Uterus (tissue), 3 donors: ENCODE measurements at regions not wholly inside any gene's neighbourhood (a gene's known extent, or its start where the extent isn't known, plus 50 kb on each side); places are given as distances from the start of the nearest gene placed in this dataset. TPM values are rescaled to one million over a fixed set of nuclear protein-coding genes. Genes with fewer than 3 reads are reported as not detected.

Source experiments
- DNase-seq, 2 donors: peaks; one replicate each; pipeline ENCODE4 v3.0.0-alpha.2; 2019 to 2020
- H3K27ac ChIP-seq, 2 donors: fragments of 200-600 bp; sonication (generic); 1 replicate in 1 of 2; 2 replicates in 1 of 2; pipeline ENCODE4 v1.5.1; 2016 to 2018
- H3K27me3 ChIP-seq, 2 donors: fragments of 200-600 bp; sonication (generic); one replicate each; pipeline ENCODE4 v1.5.1; 2018 to 2019; ENCODE audit warnings: control low read depth in 1 of 2
- H3K36me3 ChIP-seq, 2 donors: fragments of 200-600 bp; sonication (generic); one replicate each; pipeline ENCODE4 v1.5.1; 2019; ENCODE audit warnings: control low read depth in 1 of 2
- H3K4me1 ChIP-seq, 2 donors: fragments of 200-600 bp; sonication (generic); one replicate each; pipeline ENCODE4 v1.5.1; 2018 to 2019; ENCODE audit warnings: control low read depth in 1 of 2
- H3K4me3 ChIP-seq, 2 donors: fragments of 200-600 bp; sonication (generic); 1 replicate in 1 of 2; 2 replicates in 1 of 2; pipeline ENCODE4 v1.5.1; 2018 to 2019; ENCODE audit warnings: mild to moderate bottlenecking in 1 of 2
- H3K9me3 ChIP-seq, 2 donors: fragments of 200-600 bp; sonication (generic); one replicate each; pipeline ENCODE4 v1.5.1; 2019; ENCODE audit warnings: control low read depth in 1 of 2
- POLR2A ChIP-seq, 2 donors: fragments of 450-650 bp; IDR thresholded peaks; one replicate each; pipeline ENCODE4 v1.6.1; 2016; ENCODE audit warnings: antibody characterized with exemption in 2 of 2, mild to moderate bottlenecking in 1 of 2, moderate library complexity in 1 of 2
- intact Hi-C: fragments of 100-400 bp; cut with DNase I; formaldehyde crosslinking; loops from one replicate; pipeline ENCODE4 v1.15.1; 2023; ENCODE audit warnings: low total_unique reads
- small RNA-seq: library from RNA; depleted of rRNA; stranded (forward); fragments of <200 nt; gene quantifications from one replicate; pipeline ENCODE3, GENCODE V24; 2016
- TF ChIP-seq, protein P1 (sequence below), 4 experiments: fragments of 200-600 bp in 2 of 4; fragments of 450-650 bp in 2 of 4; sonication (generic) in 2 of 4; IDR thresholded peaks; one replicate each; pipeline ENCODE4 v1.5.1; 2016 to 2019; ENCODE audit warnings: antibody characterized with exemption in 4 of 4, mild to moderate bottlenecking in 2 of 4, moderate library complexity in 1 of 4
- donor health status: DM: yes; HTN: yes; CAD: no.

GRCh38 chr9:72415948-72416347, 50.9 kb upstream of the ZFAND5 start:
- Histone ChIP-seq H3K27ac (no peak overlapping the region), H3K36me3 (no peaks in the 10 kb centered on the region), H3K27me3 (no peaks in the 10 kb centered on the region), H3K4me1 (no peaks in the 10 kb centered on the region), H3K9me3 (no peaks in the 10 kb centered on the region), H3K4me3 (no peak overlapping the region)
- intact Hi-C loops, result no loop called here
- no peak for DNase-seq
- TF ChIP-seq POLR2A (IDR thresholded peaks at IDR 0.05), result no peak
- TF ChIP-seq, protein P1, sequence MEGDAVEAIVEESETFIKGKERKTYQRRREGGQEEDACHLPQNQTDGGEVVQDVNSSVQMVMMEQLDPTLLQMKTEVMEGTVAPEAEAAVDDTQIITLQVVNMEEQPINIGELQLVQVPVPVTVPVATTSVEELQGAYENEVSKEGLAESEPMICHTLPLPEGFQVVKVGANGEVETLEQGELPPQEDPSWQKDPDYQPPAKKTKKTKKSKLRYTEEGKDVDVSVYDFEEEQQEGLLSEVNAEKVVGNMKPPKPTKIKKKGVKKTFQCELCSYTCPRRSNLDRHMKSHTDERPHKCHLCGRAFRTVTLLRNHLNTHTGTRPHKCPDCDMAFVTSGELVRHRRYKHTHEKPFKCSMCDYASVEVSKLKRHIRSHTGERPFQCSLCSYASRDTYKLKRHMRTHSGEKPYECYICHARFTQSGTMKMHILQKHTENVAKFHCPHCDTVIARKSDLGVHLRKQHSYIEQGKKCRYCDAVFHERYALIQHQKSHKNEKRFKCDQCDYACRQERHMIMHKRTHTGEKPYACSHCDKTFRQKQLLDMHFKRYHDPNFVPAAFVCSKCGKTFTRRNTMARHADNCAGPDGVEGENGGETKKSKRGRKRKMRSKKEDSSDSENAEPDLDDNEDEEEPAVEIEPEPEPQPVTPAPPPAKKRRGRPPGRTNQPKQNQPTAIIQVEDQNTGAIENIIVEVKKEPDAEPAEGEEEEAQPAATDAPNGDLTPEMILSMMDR (IDR thresholded peaks at IDR 0.05), result no peak

- no peaks in the 10 kb centered on the region for H3K36me3 ChIP-seq
- H3K27me3 ChIP-seq, result no peaks in the 10 kb centered on the region
- no peak for DNase-seq
- no peak overlapping the region for H3K4me3 ChIP-seq
- no peaks in the 10 kb centered on the region for H3K4me1 ChIP-seq
- no peak for TF ChIP-seq POLR2A (IDR thresholded peaks at IDR 0.05)
- TF ChIP-seq, protein P1 (IDR thresholded peaks at IDR 0.05), result no peak
- H3K27ac ChIP-seq, result no peak overlapping the region
- H3K9me3 ChIP-seq, result no peaks in the 10 kb centered on the region
- intact Hi-C loops, result no loop called here
Measured at GRCh38 chr9:72415163-72415562, 50.2 kb upstream of the ZFAND5 start.

Small RNA genes lying in the stretch of these regions (small RNA-seq; reads per million reads assigned to genes)
- gene AL445646.1, result not detected
